HEK293T (cell line): ENCODE measurements at regions not wholly inside any gene's neighbourhood (a gene's known extent, or its start where the extent isn't known, plus 50 kb on each side); places are given as distances from the start of the nearest gene placed in this dataset.

Experiments
- CTCF ChIA-PET: fragments of 350-600 bp; formaldehyde crosslinking; extraction: SDS; loops from one replicate; lab custom pipeline; 2021; ENCODE audit warnings: antibody characterized with exemption, inconsistent platforms; lab: Yijun Ruan, JAX
- POLR2A ChIA-PET: fragments of 350-600 bp; formaldehyde crosslinking; extraction: SDS; loops from one replicate; lab custom pipeline; 2020; ENCODE audit warnings: antibody characterized with exemption, inconsistent platforms; lab: Yijun Ruan, JAX
- DNase-seq: peaks from one replicate; pipeline ENCODE4 v3.0.0; 2012; ENCODE audit warnings: mixed read lengths; ENCODE audit errors: extremely low spot score
- ARNT ChIP-seq: fragments of 450-650 bp; IDR thresholded peaks from 2 replicates; pipeline ENCODE4 v1.6.1; 2017; ENCODE audit warnings: mild to moderate bottlenecking
- BHLHE40 ChIP-seq: fragments of 450-650 bp; IDR thresholded peaks from 2 replicates; pipeline ENCODE4 v1.6.1; 2016; ENCODE audit warnings: mild to moderate bottlenecking, moderate library complexity, borderline replicate concordance
- CTBP1 ChIP-seq: fragments of 450-650 bp; IDR thresholded peaks from 2 replicates; pipeline ENCODE4 v1.6.1; 2016; ENCODE audit warnings: borderline replicate concordance
- ELF4 ChIP-seq: fragments of 450-650 bp; IDR thresholded peaks from 2 replicates; pipeline ENCODE4 v1.6.1; 2017; ENCODE audit warnings: antibody characterized with exemption
- FOXA1 ChIP-seq: fragments of 450-650 bp; IDR thresholded peaks from 2 replicates; pipeline ENCODE4 v1.6.1; 2016; ENCODE audit warnings: mild to moderate bottlenecking
- FOXK2 ChIP-seq: fragments of 450-650 bp; IDR thresholded peaks from 2 replicates; pipeline ENCODE4 v1.6.1; 2016; ENCODE audit warnings: mild to moderate bottlenecking
- FOXM1 ChIP-seq: fragments of 450-650 bp; IDR thresholded peaks from 2 replicates; pipeline ENCODE4 v1.6.1; 2017; ENCODE audit warnings: mild to moderate bottlenecking, borderline replicate concordance
- HDGF ChIP-seq: fragments of 450-650 bp; IDR thresholded peaks from 2 replicates; pipeline ENCODE4 v1.6.1; 2017; ENCODE audit warnings: antibody characterized with exemption, borderline replicate concordance
- L3MBTL2 ChIP-seq: fragments of 450-650 bp; conservative IDR thresholded peaks from 2 replicates; pipeline ENCODE4 v1.6.1; 2016; ENCODE audit warnings: mild to moderate bottlenecking
- LEF1 ChIP-seq: fragments of 450-650 bp; IDR thresholded peaks from 2 replicates; pipeline ENCODE4 v1.6.1; 2017; ENCODE audit warnings: mild to moderate bottlenecking, borderline replicate concordance
- NFRKB ChIP-seq: fragments of 450-650 bp; IDR thresholded peaks from 2 replicates; pipeline ENCODE4 v1.6.1; 2016; ENCODE audit warnings: mild to moderate bottlenecking, moderate library complexity
- SP1 ChIP-seq: fragments of 450-650 bp; IDR thresholded peaks from 2 replicates; pipeline ENCODE4 v1.6.1; 2017
- SUZ12 ChIP-seq: fragments of 450-650 bp; IDR thresholded peaks from 2 replicates; pipeline ENCODE4 v1.6.1; 2016; ENCODE audit warnings: mild to moderate bottlenecking
- TARDBP ChIP-seq: fragments of 450-650 bp; IDR thresholded peaks from 2 replicates; pipeline ENCODE4 v1.6.1; 2016
- ZNF384 ChIP-seq: fragments of 450-650 bp; IDR thresholded peaks from 2 replicates; pipeline ENCODE4 v1.6.1; 2016
- TF ChIP-seq, protein P1 (sequence below): fragments of 450-650 bp; IDR thresholded peaks from 2 replicates; pipeline ENCODE4 v1.6.1; 2016

- peak; percentile 80 for DNase-seq
- CTCF ChIA-PET: interaction anchor here (0.5 to 1.1 kb wide), 13 partner anchors 11 to 337 kb away, joined by 3 to 7 read pairs (median 3); partner anchors contain the start of gene ZNF280B
- TF ChIP-seq FOXK2 (no peak), ZNF384 (no peak), HDGF (no peak), SUZ12 (no peak), BHLHE40 (no peak), ELF4 (no peak), ARNT (no peak), FOXA1 (no peak), CTBP1 (no peak), SP1 (no peak), L3MBTL2 (no peak), NFRKB (no peak), LEF1 (no peak), TARDBP (no peak), FOXM1 (no peak)
- TF ChIP-seq, protein P1, sequence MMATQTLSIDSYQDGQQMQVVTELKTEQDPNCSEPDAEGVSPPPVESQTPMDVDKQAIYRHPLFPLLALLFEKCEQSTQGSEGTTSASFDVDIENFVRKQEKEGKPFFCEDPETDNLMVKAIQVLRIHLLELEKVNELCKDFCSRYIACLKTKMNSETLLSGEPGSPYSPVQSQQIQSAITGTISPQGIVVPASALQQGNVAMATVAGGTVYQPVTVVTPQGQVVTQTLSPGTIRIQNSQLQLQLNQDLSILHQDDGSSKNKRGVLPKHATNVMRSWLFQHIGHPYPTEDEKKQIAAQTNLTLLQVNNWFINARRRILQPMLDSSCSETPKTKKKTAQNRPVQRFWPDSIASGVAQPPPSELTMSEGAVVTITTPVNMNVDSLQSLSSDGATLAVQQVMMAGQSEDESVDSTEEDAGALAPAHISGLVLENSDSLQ: no peak
- POLR2A ChIA-PET: no interaction called here
These were observed 98.4 kb downstream of the VPREB1 start for GRCh38 chr22:22342697-22343580.

DNA sequence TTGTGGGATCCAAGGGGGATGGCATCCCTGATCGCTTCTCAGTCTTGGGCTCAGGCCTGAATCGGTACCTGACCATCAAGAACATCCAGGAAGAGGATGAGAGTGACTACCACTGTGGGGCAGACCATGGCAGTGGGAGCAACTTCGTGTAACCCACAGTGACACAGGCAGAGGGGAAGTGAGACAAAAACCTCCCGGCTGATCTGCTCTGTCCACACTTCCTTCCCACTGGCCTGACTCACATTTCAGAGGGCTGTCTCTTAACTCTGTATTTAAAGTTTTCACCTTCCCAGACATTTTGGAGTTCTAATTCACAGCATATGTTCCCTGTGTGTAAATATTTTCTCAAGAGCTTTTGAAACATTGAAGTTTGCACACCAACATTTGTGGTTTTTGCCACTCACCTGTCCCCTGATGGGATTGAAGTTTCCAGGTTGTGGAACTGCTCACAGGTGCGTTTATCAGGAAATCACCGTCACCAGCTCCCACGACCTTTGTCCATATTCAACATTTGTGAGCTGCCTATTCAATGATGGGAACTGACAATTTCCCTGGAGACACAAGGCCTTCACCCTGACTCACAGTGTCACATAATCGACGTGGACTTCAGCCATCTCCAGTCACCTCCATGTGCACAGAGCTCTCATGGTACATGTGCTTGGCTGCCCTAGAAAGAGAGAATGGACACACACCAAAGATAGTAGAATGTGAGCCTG lies 99.2 kb downstream of the VPREB1 start:
- CTCF ChIA-PET: interaction anchor here (0.7 to 1.1 kb wide), 4 partner anchors 14 to 133 kb away, joined by 3 to 4 read pairs (median 3); no protein-coding TSS in a partner anchor
- no peak for DNase-seq
- POLR2A ChIA-PET: no interaction called here
- TF ChIP-seq ELF4 (no peak), TARDBP (no peak), CTBP1 (no peak), FOXK2 (no peak), FOXM1 (no peak), HDGF (no peak), FOXA1 (no peak), ZNF384 (no peak), NFRKB (no peak), SP1 (no peak), BHLHE40 (no peak), SUZ12 (no peak), LEF1 (no peak), L3MBTL2 (no peak)

- TF ChIP-seq FOXA1 (no peak), SUZ12 (no peak), BHLHE40 (no peak), SP1 (no peak), ZNF384 (no peak), ELF4 (no peak), FOXM1 (no peak), NFRKB (no peak), FOXK2 (no peak), LEF1 (no peak), CTBP1 (no peak), L3MBTL2 (no peak), HDGF (no peak), ARNT (no peak), TARDBP (no peak)
- TF ChIP-seq, protein P1: no peak
- CTCF ChIA-PET: interaction anchor here (0.7 kb wide), 1 partner anchor 78 kb away, joined by 3 read pairs; no protein-coding TSS in a partner anchor
- POLR2A ChIA-PET: interaction anchor here (0.6 kb wide), 1 partner anchor 213 kb away, joined by 3 read pairs; no protein-coding TSS in a partner anchor
- no peak for DNase-seq
These were observed 99.8 kb downstream of the VPREB1 start for GRCh38 chr22:22344430-22344829.

GRCh38 chr22:22345781-22346180 lies 101.2 kb downstream of the VPREB1 start:
- CTCF ChIA-PET: no interaction called here

More at GRCh38 chr22:22345781-22346180, 101.2 kb downstream of the VPREB1 start:
- no peak for DNase-seq
- POLR2A ChIA-PET: no interaction called here
- no peak for TF ChIP-seq ARNT
- no peak for TF ChIP-seq FOXA1
- TF ChIP-seq, protein P1: no peak
- no peak for TF ChIP-seq FOXM1
- TF ChIP-seq SUZ12: no peak
- TF ChIP-seq LEF1: no peak
- no peak for TF ChIP-seq ELF4
- no peak for TF ChIP-seq BHLHE40
- TF ChIP-seq FOXK2: no peak
- no peak for TF ChIP-seq ZNF384
- no peak for TF ChIP-seq NFRKB
